ENCODE measurements at regions not wholly inside any gene's neighbourhood (a gene's known extent, or its start where the extent isn't known, plus 50 kb on each side); places are given as distances from the start of the nearest gene placed in this dataset.

DNA sequence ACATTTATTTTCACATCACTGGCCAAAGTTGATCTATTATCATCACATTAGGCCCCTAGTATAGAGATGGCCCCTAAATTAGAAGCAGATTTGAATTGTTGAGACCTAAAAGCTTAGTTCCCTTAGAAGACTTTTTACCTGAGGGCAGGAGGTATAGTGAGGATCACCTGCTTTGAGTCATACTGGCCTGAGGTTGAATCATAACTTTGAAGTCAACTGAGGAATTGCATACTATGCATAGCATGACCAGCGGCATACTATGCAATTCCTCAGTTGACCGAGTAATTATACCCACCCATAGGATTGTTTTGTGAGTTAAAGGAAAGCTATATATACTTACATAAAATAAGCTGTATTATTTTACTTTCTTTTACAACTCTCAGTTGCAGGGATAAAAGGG, 50.3 kb upstream of the DPH5 start:
- TF ChIP-seq POLR2AphosphoS5 (IDR thresholded peaks at IDR 0.05) = no peak
- TF ChIP-seq, protein P1, sequence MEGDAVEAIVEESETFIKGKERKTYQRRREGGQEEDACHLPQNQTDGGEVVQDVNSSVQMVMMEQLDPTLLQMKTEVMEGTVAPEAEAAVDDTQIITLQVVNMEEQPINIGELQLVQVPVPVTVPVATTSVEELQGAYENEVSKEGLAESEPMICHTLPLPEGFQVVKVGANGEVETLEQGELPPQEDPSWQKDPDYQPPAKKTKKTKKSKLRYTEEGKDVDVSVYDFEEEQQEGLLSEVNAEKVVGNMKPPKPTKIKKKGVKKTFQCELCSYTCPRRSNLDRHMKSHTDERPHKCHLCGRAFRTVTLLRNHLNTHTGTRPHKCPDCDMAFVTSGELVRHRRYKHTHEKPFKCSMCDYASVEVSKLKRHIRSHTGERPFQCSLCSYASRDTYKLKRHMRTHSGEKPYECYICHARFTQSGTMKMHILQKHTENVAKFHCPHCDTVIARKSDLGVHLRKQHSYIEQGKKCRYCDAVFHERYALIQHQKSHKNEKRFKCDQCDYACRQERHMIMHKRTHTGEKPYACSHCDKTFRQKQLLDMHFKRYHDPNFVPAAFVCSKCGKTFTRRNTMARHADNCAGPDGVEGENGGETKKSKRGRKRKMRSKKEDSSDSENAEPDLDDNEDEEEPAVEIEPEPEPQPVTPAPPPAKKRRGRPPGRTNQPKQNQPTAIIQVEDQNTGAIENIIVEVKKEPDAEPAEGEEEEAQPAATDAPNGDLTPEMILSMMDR (IDR thresholded peaks at IDR 0.05) = no peak
